ENCODE measurements at regions not wholly inside any gene's neighbourhood (a gene's known extent, or its start where the extent isn't known, plus 50 kb on each side); places are given as distances from the start of the nearest gene placed in this dataset.

DNA sequence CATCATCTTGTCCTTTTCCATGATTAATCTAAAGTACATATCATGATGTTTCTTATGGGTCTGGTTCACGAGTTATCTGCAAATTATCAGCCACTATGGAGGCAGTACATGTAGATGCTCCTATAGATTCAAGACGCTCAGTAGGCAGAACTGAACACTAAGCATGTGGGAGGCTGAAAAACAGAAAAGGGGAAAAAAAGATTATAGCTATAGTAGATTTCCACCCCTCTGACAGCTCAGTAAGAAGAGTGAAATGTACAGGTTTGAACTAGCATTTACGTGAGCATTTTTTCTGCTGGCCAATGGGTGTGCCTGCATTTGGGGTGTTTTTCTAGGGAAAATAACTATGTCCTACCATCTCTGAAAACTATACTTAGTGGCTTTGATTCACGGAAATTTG, 308.9 kb downstream of the ZEB2 start:
- DNase-seq, result no peak

DNA sequence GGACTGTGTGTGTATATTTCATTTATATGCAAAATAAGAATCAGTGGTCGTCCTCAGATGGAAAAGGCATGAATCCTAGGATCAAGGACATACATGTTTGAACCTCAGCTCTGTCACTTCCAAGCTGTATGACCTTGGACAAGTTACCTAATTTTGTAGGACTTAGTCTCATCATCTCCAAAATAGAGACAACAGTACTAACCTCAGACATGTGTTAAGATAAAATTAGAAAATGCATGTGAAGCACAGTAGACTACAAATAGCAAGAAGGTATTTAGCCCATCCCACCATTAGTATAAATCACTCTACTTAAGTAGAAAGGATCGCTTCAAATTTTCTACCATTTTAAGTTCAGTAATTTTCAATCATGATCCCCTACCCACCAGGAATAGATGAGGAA, 309.8 kb downstream of the ZEB2 start:
- no peak for DNase-seq

DNA sequence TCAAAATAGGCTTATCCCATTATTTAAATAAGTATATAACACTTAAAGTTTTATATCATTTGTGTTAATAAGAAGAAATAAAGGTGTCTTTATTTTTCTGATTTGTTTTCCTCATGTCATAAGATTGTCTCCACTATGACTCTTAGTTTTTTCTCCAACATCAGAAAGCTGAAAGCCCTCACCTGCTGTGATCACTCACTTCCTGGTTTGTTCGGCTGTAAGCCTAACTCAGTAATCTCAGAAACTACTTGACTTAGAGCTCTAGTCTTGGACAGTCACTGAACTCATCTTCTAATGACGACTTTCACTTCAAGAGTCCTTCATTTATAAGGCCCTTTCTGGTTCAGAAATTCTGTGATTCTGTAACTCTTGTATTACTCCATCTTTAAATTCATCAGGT, 311.0 kb downstream of the ZEB2 start:
- DNase-seq, result no peak

GRCh38 chr2:144206019-144206418, 313.9 kb downstream of the ZEB2 start:
- no peak for DNase-seq

- DNase-seq, result no peak
These were observed 318.0 kb downstream of the ZEB2 start for GRCh38 chr2:144201868-144202468.

DNA sequence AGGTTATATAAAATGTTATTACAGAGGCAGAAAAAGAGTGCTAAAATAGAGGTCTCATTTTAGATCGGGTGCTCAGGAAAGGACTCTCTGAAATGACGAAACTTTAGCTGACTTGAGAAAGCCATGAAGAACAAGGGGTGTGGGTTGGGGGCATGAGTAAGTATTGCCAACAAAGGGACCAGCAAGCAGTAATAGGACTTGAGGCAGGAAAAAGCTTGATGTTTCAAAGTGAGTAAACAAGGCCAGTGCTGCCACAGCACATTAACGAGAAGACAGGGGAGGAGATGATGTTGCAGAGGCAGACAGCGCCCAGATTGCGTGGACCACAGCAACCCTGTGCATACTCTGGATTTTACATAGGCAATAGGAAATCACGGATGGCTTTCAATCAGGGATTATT, 318.8 kb downstream of the ZEB2 start:
- no peak for DNase-seq

GRCh38 chr2:144198116-144198515, 321.8 kb downstream of the ZEB2 start:
- no peak for DNase-seq

DNA sequence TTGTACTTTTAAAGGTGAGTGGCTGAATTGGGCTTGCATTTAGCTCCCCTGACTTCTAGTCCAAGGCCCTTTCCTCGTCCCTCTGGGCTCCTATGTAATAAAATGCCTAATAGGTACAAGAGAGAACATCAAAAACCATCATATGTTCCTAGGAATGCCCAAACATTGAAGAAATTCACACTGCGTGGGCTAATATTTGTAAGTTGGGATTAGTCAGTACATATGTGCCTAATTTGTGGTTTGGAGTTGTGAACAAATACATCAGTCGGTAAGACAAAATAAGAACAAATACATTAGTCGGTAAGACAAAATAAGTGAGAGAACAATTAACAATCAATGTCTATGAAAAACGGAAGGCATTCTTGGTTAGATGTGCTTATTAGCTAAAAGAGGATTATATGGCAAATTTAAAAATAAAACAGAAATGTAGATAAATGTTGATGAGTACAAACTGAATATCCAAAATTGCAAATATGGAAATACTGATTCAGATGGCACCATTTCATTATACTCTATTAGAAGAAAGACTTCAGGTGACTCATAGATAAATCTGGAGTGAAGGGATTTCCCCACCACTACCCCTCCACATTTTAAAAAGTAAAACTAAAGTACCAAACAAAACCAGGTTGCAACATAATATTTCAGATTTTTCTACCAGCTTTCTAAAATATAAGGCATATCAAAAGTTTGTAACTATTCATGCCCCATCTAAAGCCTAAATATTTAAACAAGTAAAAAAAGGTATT, 325.4 kb downstream of the ZEB2 start:
- no peak for DNase-seq

GRCh38 chr2:144190908-144191605, 328.9 kb downstream of the ZEB2 start:
- no peak for DNase-seq

- DNase-seq, result peak; percentile 84
These were observed 336.2 kb downstream of the ZEB2 start for GRCh38 chr2:144183727-144184126.

DNA sequence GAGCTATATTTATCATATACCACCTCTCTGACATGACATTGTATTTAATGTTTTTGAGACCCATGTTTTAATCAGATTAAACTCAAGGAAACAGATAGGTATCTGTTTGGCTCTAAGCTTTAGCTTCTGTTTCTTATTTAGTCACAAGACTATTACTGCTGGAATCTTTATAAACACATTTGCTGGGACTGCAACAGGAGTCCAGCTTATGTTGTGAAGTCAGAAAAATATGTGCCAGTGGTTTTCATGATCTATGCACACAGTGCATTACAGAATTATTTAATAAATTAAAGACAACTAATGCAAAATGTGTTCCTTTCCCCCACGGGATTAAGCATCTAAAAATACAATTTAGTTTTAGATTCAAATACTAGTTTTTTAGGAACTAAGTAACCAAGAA, 338.9 kb downstream of the ZEB2 start:
- no peak for DNase-seq

DNA sequence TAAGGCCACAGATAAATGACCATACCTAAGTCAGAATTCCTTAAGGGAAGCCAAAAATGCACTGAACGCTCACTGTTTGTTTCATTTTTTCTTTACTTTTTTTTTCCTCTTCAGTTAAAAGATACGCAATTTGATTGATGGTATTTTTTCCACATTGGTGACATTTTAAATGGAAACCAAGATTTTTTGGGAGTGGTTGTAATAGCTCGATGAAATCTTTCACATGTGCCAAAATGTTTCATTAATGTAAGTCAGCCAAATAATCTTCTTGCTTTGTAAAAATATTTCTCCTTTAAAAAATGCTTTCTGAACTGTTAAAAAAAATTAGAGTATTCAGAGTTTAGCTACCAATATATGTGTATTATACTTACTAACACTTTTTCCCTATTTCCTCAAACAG, 339.8 kb downstream of the ZEB2 start:
- DNase-seq, result no peak

- no peak for DNase-seq
These were observed 349.7 kb downstream of the ZEB2 start for GRCh38 chr2:144170179-144170578.

- DNase-seq, result no peak
These were observed 353.2 kb downstream of the ZEB2 start for GRCh38 chr2:144166743-144167142.

DNA sequence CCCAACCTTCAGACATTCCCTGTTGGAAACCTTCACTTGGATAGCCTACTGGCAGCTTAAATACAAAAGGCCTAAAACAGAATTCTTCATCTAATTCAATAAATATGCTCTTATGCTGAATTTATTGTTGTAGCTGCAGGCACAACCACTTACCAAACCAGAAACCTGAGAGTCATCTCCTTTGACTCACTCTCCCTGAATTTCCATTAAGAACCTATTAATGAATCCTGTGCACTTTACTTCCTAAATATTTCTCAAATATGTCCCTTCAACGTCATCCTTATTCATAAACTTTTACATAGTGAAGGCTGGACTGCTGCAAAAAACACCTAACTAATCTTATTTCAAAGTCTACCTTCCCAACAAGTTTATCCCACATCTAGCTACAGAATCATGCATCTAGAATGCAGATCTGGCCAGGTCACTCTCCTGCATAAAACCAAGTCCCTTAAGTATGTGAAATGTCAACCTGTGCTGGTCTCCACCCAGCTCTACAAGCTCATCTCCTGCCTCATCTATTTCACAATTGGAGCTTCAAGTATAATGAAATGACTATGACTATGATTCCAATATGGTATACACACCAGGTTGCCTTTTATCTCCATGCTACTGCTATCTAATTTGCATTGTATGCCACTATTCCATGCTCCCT, 354.2 kb downstream of the ZEB2 start:
- DNase-seq, result no peak

GRCh38 chr2:144163592-144163991, 356.3 kb downstream of the ZEB2 start:
- no peak for DNase-seq

- peak; percentile 62 for DNase-seq
These were observed 357.3 kb downstream of the ZEB2 start for GRCh38 chr2:144162652-144163051.

- DNase-seq, result no peak
These were observed 358.9 kb downstream of the ZEB2 start for GRCh38 chr2:144161061-144161460.

DNA sequence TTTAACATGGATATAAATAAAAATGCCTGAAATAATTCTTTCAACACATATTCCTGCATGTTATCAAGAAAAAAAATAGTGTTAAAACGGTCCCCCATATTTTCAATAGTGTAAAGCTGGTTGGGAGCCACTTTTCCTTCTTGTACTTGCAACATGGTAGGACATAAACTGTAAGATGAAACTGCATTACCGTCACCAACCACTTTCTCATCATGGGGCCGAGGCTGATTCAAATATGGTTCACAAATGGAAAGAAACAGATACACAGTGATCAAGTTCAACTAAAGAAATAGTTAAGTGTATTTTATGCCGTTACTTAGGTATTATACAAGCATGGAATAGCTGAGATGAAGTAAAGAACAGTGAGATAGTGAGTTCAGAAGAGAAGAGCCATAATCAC, 360.7 kb downstream of the ZEB2 start:
- no peak for DNase-seq

- no peak for DNase-seq
These were observed 361.8 kb downstream of the ZEB2 start for GRCh38 chr2:144158096-144158495.

- no peak for DNase-seq
These were observed 362.9 kb downstream of the ZEB2 start for GRCh38 chr2:144156736-144157640.

GRCh38 chr2:144154205-144154604, 365.7 kb downstream of the ZEB2 start:
- DNase-seq, result no peak

DNA sequence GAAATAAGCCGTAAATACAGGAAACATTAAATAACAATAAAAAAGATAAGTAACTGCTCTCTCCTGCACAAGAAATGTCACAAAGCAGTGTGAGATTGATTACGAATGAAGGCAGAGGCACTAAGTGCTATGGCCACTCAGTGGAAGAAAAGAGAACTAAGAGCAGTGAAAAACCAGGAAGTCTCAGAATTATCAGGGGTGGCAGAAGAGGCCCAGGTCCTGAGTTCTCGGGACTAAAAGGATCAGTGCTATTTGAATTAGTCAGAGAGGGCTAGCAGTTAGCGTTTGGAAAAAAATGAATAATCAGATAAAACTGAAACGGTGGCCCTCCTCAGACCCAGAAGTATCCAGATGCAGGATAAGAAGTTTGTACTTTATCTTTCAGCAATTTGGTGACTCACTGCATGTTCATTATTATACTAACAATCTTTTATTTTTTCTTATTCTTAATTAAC, 367.1 kb downstream of the ZEB2 start:
- DNase-seq, result no peak
